ENCODE measurements at regions not wholly inside any gene's neighbourhood (a gene's known extent, or its start where the extent isn't known, plus 50 kb on each side); places are given as distances from the start of the nearest gene placed in this dataset.

- H3K4me1 Mint-ChIP-seq (ENCODE audit: low read depth, unreplicated experiment), result peaks cover 22% of the 10 kb centered on the region
- peaks cover 10% of the 10 kb centered on the region for H3K36me3 Mint-ChIP-seq (ENCODE audit: unreplicated experiment)
- no peak overlapping the region for H3K4me3 Mint-ChIP-seq (ENCODE audit: unreplicated experiment)
- TF ChIP-seq CTCF (IDR thresholded peaks at IDR 0.05; ENCODE audit: partially characterized antibody, unreplicated experiment), result no peak
- H3K9me3 Mint-ChIP-seq (ENCODE audit: unreplicated experiment), result peaks cover under 1% of the 10 kb centered on the region
- no peaks in the 10 kb centered on the region for H3K27me3 Mint-ChIP-seq (ENCODE audit: unreplicated experiment)
- DNase-seq, result no peak
- no peak overlapping the region for H3K27ac Mint-ChIP-seq (ENCODE audit: unreplicated experiment)
Observed at GRCh38 chr7:25617214-25617613, 388.9 kb upstream of the NPVF start.

- Mint-ChIP-seq H3K4me1 (ENCODE audit: low read depth, unreplicated experiment) (peaks cover 22% of the 10 kb centered on the region), H3K27ac (ENCODE audit: unreplicated experiment) (no peak overlapping the region), H3K36me3 (ENCODE audit: unreplicated experiment) (peaks cover 7% of the 10 kb centered on the region), H3K4me3 (ENCODE audit: unreplicated experiment) (no peak overlapping the region), H3K27me3 (ENCODE audit: unreplicated experiment) (no peaks in the 10 kb centered on the region), H3K9me3 (ENCODE audit: unreplicated experiment) (no peaks in the 10 kb centered on the region)
- no peak for TF ChIP-seq CTCF (IDR thresholded peaks at IDR 0.05; ENCODE audit: partially characterized antibody, unreplicated experiment)
- DNase-seq, result no peak
Observed at GRCh38 chr7:25617673-25618072, 389.4 kb upstream of the NPVF start.

- H3K36me3 Mint-ChIP-seq (ENCODE audit: unreplicated experiment), result no peaks in the 10 kb centered on the region
- H3K4me3 Mint-ChIP-seq (ENCODE audit: unreplicated experiment), result no peak overlapping the region
- H3K9me3 Mint-ChIP-seq (ENCODE audit: unreplicated experiment), result no peaks in the 10 kb centered on the region
- no peak for DNase-seq
- peak overlapping the region; percentile 23 for H3K27ac Mint-ChIP-seq (ENCODE audit: unreplicated experiment)
- TF ChIP-seq CTCF (IDR thresholded peaks at IDR 0.05; ENCODE audit: partially characterized antibody, unreplicated experiment), result no peak
- H3K4me1 Mint-ChIP-seq (ENCODE audit: low read depth, unreplicated experiment), result peaks cover 20% of the 10 kb centered on the region
- H3K27me3 Mint-ChIP-seq (ENCODE audit: unreplicated experiment), result no peaks in the 10 kb centered on the region
Observed at GRCh38 chr7:25619381-25619780, 391.1 kb upstream of the NPVF start.

GRCh38 chr7:25619963-25620799 lies 391.9 kb upstream of the NPVF start:
- Mint-ChIP-seq H3K9me3 (ENCODE audit: unreplicated experiment) (no peaks in the 10 kb centered on the region), H3K27ac (ENCODE audit: unreplicated experiment) (peak overlapping the region; percentile 90), H3K4me1 (ENCODE audit: low read depth, unreplicated experiment) (peaks cover 16% of the 10 kb centered on the region), H3K27me3 (ENCODE audit: unreplicated experiment) (no peaks in the 10 kb centered on the region), H3K4me3 (ENCODE audit: unreplicated experiment) (no peak overlapping the region), H3K36me3 (ENCODE audit: unreplicated experiment) (no peaks in the 10 kb centered on the region)
- TF ChIP-seq CTCF (IDR thresholded peaks at IDR 0.05; ENCODE audit: partially characterized antibody, unreplicated experiment), result no peak
- DNase-seq, result no peak

GRCh38 chr7:25621993-25622392 lies 393.7 kb upstream of the NPVF start:
- DNase-seq, result no peak
- TF ChIP-seq CTCF (IDR thresholded peaks at IDR 0.05; ENCODE audit: partially characterized antibody, unreplicated experiment), result no peak
- Mint-ChIP-seq H3K27ac (ENCODE audit: unreplicated experiment) (no peak overlapping the region), H3K27me3 (ENCODE audit: unreplicated experiment) (no peaks in the 10 kb centered on the region), H3K9me3 (ENCODE audit: unreplicated experiment) (no peaks in the 10 kb centered on the region), H3K4me1 (ENCODE audit: low read depth, unreplicated experiment) (peaks cover 19% of the 10 kb centered on the region), H3K36me3 (ENCODE audit: unreplicated experiment) (no peaks in the 10 kb centered on the region), H3K4me3 (ENCODE audit: unreplicated experiment) (no peak overlapping the region)

Measured in glutamatergic neuron (in vitro differentiated cells).